ENCODE measurements at regions not wholly inside any gene's neighbourhood (a gene's known extent, or its start where the extent isn't known, plus 50 kb on each side); places are given as distances from the start of the nearest gene placed in this dataset.

- TF ChIP-seq CTCF (IDR thresholded peaks at IDR 0.05) (no peak), POLR2A (IDR thresholded peaks at IDR 0.05) (no peak)
These were observed 161.7 kb upstream of the FAM20A start for GRCh38 chr17:68762911-68763310.

All from heart left ventricle (tissue), 13 donors.